ENCODE measurements at regions not wholly inside any gene's neighbourhood (a gene's known extent, or its start where the extent isn't known, plus 50 kb on each side); places are given as distances from the start of the nearest gene placed in this dataset.

GRCh38 chr2:24418166-24418841 lies 58.0 kb upstream of the ITSN2 start:
- H3K9ac ChIP-seq (ENCODE audit: low read length), result no peak overlapping the region
- H3K27me3 ChIP-seq (ENCODE audit: control insufficient read depth, insufficient read depth, low read length), result no peaks in the 10 kb centered on the region
- H3K27ac ChIP-seq (ENCODE audit: low read depth, low read length), result no peak overlapping the region
- H3K4me3 ChIP-seq (ENCODE audit: low read length), result no peak overlapping the region
- no peaks in the 10 kb centered on the region for H3K36me3 ChIP-seq (ENCODE audit: control insufficient read depth, insufficient read depth, low read length)
- H3K4me1 ChIP-seq (ENCODE audit: control insufficient read depth, insufficient read depth, low read length), result no peaks in the 10 kb centered on the region

- Histone ChIP-seq H3K4me3 (ENCODE audit: low read length) (no peak overlapping the region), H3K36me3 (ENCODE audit: control insufficient read depth, insufficient read depth, low read length) (no peaks in the 10 kb centered on the region), H3K9ac (ENCODE audit: low read length) (no peak overlapping the region), H3K4me1 (ENCODE audit: control insufficient read depth, insufficient read depth, low read length) (no peaks in the 10 kb centered on the region), H3K27me3 (ENCODE audit: control insufficient read depth, insufficient read depth, low read length) (no peaks in the 10 kb centered on the region), H3K27ac (ENCODE audit: low read depth, low read length) (no peak overlapping the region)
These were observed 52.5 kb upstream of the ITSN2 start for GRCh38 chr2:24412812-24413211.

- Histone ChIP-seq H3K36me3 (ENCODE audit: control insufficient read depth, insufficient read depth, low read length) (no peaks in the 10 kb centered on the region), H3K9ac (ENCODE audit: low read length) (no peak overlapping the region), H3K4me1 (ENCODE audit: control insufficient read depth, insufficient read depth, low read length) (no peaks in the 10 kb centered on the region), H3K27ac (ENCODE audit: low read depth, low read length) (no peak overlapping the region), H3K4me3 (ENCODE audit: low read length) (no peak overlapping the region), H3K27me3 (ENCODE audit: control insufficient read depth, insufficient read depth, low read length) (no peaks in the 10 kb centered on the region)
These were observed 51.3 kb upstream of the ITSN2 start for GRCh38 chr2:24411488-24412151.

GRCh38 chr2:24410976-24411375 lies 50.6 kb upstream of the ITSN2 start:
- H3K27ac ChIP-seq (ENCODE audit: low read depth, low read length), result no peak overlapping the region
- H3K9ac ChIP-seq (ENCODE audit: low read length), result no peak overlapping the region
- H3K4me3 ChIP-seq (ENCODE audit: low read length), result no peak overlapping the region
- no peaks in the 10 kb centered on the region for H3K36me3 ChIP-seq (ENCODE audit: control insufficient read depth, insufficient read depth, low read length)
- no peaks in the 10 kb centered on the region for H3K4me1 ChIP-seq (ENCODE audit: control insufficient read depth, insufficient read depth, low read length)
- H3K27me3 ChIP-seq (ENCODE audit: control insufficient read depth, insufficient read depth, low read length), result no peaks in the 10 kb centered on the region

GRCh38 chr2:24409700-24410556 lies 49.6 kb upstream of the ITSN2 start:
- Histone ChIP-seq H3K4me3 (ENCODE audit: low read length) (no peak overlapping the region), H3K27me3 (ENCODE audit: control insufficient read depth, insufficient read depth, low read length) (no peaks in the 10 kb centered on the region), H3K9ac (ENCODE audit: low read length) (no peak overlapping the region), H3K27ac (ENCODE audit: low read depth, low read length) (no peak overlapping the region), H3K36me3 (ENCODE audit: control insufficient read depth, insufficient read depth, low read length) (no peaks in the 10 kb centered on the region), H3K4me1 (ENCODE audit: control insufficient read depth, insufficient read depth, low read length) (no peaks in the 10 kb centered on the region)

Data from rectal smooth muscle tissue (tissue), 1 donor.